GM21528 (cell line): ENCODE measurements at regions not wholly inside any gene's neighbourhood (a gene's known extent, or its start where the extent isn't known, plus 50 kb on each side); places are given as distances from the start of the nearest gene placed in this dataset.
"Not testable (repeated sequence)": the region's sequence is repeated elsewhere in the genome, so short reads cannot be mapped to it uniquely, and the experiment has no call there.

ENCODE experiments used
- ATAC-seq: cut with Tn5 transposase; IDR thresholded peaks from one replicate; pipeline ENCODE4 v1.9.1; 2021; ENCODE audit warnings: mild to moderate bottlenecking, moderate library complexity; ENCODE audit not compliant: unreplicated experiment, low FRiP score

DNA sequence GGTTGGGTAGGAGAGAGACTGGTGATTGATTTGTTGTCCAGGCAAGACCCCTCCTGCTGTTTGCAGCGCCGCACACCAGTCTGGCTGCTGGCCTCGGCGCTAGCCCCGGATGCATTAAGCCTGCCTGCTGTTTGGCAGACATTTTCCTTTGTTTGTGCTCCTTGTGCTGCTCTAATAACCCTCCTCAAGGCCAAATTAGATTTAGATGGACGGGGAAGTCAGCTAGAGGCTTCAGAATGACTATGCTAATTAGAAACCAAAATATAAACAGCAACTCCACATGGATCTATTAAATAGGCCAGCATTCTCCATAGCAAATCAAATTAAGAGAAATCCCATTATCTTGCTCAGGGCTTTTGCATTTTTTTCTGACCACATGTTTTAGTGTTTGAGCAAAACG, 445.2 kb downstream of the SQOR start:
- ATAC-seq = no peak

DNA sequence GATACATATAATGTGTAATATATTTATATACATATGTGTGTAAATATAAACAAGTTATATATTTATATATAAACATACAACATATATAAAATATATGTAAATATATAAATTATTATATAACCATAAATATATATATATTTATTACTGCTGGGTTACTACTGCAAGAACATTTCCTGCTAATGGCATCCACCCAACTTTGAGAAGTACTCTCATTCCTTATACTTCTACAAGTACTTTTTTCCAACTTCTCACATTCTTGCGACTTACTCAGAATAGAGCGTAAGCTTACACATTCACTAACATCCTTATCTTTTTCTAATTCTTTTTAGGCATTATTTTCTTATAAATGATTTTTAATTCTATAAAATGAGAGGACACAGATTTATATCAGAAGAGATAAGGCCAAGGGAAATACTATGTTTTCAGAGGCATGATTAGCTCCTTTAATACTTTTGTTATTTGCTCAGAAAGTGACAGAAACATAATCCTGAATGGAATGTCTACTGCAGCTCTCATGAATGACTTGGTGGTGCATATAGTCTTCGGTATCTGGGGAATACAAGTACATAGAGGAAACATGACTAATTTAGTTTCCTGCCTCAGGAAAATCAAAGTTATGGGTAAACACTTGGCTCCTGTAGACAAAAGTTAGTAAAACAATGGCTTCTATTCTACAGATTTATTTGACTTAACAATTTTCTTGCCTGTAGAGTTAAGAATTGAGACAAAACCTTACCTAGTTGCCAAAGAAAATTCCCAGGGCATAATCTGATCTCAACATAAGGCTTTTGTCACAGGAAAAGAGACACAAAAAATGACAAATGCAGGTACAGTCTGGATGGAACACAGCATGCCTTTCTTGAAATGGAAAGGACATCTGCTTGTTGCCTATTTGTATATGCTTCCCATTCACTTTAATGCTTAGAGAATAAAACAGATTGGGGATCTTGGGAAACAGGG, 453.9 kb downstream of the SQOR start:
- no peak for ATAC-seq

DNA sequence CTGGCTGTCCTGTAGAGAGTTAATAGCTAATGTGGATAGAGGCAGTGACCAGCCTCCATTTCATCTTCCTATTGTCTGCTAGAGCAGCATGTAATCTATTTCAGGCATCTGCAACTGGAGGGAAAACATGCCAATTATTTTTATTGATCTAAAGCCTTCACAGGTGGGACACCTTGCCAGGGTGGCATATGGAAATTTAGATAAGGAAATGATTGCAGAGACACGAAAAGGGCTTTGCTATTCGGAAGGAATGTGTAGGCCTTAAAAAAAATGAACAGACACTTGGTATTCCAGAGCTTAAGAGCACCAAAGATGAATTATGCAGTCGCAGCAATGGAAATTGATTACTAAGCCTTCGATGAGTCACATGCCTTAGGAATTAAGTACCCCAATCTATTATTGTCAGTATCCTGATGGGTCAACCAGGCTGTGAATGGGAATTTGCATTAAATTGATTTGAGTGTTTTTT, 454.7 kb downstream of the SQOR start:
- ATAC-seq = no peak

DNA sequence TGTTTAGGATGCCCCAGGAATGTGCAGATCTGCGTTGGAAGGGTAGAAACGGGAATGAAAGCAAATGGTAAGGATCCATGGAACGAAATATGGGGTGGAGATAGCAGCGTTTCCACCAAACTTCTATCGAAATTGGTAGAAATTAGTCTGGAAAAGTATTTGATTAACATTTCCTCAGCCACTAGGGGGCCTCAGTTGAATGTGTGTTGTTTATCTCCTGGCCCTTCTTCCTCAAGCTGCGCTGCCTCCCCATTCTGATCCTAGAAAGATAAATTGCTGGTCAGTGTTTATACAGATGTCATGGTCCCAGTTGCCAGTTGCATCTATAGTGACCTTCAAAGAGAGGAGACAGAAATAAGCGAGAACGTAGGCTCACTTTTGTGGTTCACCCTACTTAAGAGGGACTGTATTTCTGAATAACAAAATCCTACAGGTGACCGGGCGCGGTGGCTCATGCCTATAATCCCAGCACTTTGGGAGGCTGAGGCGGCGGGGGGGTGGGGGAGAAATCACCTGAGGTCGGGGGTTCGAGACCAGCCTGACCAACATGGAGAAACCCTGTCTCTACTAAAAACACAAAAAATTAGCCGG, 457.1 kb downstream of the SQOR start:
- no peak for ATAC-seq

DNA sequence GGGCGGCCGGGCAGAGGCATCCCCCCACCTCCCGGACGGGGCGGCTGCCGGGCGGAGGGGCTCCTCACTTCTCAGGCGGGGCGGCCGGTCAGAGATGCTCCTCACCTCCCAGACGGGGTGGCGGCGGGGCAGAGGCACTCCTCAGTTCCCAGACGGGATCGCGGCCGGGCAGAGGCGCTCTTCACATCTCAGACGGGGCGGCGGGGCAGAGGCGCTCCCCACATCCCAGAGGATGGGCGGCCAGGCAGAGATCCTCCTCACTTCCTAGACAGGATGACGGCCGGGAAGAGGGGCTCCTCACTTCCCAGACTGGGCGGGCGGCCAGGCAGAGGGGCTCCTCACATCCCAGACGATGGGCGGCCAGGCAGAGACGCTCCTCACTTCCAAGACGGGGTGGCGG, 463.2 kb downstream of the SQOR start:
- ATAC-seq = not testable (repeated sequence)

DNA sequence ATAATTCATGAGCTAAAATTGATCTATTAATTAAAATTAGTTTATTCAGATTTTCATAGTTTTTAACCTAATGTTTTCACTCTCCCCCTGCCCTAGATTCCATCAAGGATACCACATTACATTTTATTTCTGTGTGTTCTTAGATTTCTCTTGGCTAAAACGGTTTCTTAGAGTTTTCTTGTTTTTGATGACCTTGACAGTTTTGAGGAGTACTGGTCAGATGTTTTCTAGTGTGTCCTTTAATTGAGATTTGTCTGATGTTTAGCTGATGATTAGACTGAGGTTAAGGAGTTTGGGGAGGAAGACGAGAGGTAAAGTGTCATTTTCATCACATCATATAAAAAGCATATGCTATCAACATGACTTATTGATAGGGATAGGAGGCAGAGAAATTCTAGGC, 475.9 kb downstream of the SQOR start:
- ATAC-seq = no peak

DNA sequence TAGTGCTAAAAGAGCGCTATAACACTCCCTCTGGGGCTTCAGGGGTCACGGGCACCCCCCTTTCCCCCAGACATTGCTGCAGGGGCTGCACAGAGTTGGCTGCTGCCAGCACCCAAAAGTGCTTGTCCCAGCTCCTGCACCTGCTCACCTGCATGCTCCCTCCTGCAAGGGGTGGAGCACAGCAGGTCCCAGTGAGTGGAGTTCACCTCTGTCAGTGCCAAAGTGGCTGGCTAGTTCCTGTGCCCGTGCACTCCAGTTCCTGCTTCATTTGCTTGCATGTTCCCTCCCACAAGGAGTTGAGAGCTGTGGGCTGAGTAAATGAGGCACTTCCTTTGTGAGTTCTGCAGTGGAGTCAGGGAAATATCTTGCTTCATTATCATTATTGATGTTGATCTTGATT, 476.9 kb downstream of the SQOR start:
- no peak for ATAC-seq

DNA sequence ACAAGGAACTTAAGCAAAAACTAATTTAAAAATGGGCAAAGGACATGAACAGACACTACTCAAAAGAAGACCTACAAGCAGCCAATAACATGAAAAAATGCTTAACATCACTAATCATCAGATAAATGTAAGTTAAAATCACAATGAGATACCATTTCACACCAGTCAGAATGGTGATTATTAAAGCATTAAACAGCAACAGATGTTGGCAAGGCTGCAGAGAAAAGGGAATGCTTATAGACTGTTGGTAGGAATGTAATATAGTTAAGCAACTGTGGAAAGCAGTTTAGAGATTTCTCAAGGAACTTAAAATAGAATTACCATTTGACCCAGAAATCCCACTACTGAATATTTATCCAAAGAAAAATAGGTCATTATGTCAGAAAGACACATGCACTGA, 482.2 kb downstream of the SQOR start:
- no peak for ATAC-seq

DNA sequence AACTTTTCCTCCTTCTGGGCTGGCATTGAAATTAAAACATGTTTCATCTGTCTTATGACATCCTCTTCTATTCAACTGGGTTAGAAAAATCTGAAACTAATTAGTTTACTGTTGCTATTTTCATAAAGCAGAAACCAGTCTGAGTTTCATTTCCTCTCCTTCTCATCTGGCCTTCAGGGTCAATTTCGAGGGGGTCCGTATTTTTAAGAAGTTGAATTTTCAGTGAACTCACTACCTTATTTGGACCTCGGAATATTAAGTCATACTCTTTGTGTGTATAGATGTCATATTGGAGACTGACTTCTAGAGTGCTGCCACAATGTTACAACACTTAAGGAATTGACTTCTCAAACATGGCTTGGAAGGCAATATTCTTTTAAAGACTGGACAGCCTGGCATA, 485.9 kb downstream of the SQOR start:
- no peak for ATAC-seq

DNA sequence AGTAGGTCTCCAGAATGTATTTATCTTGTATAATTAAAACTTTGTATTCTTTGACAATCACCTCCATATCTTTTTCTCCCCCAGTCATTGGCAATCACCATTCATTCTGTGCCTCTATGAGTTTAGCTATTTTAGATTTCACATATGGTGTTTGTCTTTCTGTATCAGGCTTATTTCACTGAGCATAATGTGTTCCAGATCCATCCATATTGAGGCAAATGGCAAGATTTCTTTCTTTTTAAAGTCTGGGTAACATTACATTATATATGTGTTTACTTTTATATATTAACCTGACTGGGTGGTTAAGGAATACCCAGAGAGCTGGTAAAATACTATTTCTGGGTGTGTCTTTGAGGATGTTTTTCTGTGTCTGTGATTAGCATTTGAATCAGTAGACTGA, 486.6 kb downstream of the SQOR start:
- no peak for ATAC-seq

DNA sequence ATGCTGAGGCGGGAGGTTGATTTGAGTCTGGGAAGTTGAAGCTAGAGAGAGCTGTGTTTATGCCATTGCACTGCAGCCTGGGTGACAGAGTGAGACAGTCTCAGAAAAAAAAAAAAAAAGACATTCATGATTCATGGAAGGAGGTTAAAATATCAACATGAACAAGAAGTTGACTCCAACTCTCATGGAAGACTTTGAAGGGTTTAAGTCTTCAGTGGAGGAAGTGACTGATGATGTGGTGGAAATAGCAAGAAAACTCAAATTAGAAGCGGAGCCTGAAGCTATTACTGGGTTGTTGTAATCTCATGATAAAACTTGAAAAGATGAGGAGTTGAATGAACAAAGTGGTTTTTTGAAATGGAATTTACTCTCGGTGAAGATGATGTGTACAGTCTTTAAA, 491.8 kb downstream of the SQOR start:
- no peak for ATAC-seq

DNA sequence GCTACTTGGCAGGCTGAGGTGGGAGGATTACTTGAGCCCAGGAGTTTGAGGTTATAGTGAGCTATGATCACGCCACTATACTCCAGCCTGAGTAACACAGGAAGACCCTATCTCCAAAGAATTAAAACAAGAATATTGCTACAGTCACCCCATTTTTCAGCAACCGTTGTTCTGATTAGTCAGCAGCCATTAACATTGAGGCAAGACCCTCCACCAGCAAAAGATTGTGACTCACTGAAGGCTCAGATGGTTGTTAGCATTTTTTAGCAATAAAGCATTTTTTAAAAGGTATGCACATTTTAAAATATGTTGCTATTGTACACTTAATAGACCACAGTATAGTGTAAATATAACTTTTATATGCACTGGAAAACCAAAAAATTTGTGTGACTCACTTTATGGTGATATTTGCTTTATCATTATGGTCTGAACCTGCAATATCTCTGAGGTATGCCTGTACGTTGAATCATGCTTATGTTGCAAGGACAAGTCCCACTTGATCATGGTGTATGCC, 492.6 kb downstream of the SQOR start:
- no peak for ATAC-seq

DNA sequence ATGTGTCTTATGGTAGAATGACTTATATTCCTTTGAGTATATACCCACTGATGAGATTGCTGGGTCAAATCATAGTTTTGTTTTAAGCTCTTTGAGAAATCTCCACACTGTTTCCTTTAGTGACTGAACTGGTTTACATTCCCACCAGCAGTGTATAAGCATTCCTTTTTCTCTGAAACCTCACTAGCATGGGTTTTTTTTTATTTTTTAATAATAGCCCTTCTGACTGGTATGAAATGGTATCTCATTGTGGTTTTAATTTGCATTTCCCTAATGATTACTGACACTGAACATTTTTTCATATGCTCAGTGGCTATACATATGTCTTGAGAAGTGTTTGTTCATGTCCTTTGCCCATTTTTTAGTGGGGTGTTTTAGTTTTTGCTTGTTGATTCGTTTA, 494.3 kb downstream of the SQOR start:
- ATAC-seq = no peak

DNA sequence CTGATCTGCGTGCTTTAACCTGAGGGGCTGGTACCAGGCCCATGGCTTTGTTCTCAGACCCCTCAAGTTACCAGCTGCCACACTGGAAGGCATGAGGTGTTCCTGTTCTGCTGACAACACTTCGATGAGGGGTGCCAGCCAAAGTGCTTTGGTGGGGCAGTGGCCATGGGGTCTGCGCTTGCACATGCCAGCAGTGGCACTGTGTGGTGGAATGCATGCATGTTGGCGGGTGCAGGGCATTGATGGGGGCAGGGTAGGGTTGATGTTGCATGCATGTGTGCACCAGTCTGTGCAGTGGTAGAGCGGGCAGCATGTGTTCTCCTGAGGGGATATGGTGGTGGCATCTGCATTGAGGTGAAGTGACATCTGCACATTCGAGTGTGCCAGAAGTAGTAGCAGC, 497.0 kb downstream of the SQOR start:
- no peak for ATAC-seq

DNA sequence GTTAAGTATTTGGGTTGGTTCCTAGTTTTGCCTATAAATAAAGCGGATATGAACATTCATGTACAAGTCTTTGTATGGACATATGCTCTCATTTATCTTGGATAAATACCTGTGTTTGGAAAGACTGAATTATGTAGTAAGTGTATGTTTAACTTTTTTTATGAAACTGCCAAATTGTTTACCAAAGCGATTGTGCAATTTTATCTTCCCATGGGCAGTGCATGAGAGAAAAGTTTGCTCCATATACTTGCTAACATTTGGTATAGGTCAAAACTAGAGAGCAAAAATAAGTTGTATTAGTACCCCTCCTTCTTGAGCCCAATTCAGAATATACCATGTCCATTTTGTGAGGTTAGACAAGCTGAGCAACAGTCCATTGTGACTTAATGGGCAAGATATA, 502.6 kb downstream of the SQOR start:
- ATAC-seq = no peak

DNA sequence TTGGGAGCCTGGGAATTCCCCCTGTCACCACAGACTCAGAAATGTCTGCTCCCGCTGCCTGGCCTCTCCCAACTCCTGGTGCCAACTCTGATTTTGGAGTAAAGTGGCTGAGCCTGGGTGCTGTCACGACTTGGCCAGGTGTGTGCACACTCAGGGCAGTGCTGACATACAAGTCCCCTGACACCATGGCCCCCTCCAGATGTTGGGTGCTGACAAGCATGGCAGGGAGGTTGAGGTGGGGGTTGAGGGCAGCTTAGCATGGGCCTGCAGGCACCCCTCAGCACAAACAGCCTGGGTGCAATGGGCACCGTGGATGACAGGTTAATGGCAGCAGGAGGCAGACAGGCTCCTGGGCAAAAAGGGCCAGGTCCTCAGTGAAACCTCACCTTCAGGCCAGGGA, 511.2 kb downstream of the SQOR start:
- no peak for ATAC-seq

DNA sequence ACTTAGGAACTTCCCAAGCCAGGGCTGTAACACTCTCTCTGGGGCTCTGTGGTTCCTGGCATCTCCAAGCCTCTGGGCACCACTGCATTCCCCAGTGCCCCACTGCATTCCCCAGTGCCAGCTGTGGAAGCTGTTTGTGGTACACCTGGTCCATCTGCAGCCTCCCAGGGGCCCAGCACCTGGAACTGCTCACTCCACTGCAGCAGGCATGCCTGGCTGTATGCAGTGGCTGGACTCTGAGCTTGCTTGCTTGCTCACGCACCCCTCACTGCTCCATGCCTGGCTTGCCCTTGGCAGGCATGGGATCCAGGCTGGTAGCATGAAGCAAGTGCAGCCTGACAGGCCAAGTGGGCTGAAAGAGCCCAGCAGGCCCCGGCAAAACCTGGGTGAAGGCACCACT, 512.1 kb downstream of the SQOR start:
- no peak for ATAC-seq

DNA sequence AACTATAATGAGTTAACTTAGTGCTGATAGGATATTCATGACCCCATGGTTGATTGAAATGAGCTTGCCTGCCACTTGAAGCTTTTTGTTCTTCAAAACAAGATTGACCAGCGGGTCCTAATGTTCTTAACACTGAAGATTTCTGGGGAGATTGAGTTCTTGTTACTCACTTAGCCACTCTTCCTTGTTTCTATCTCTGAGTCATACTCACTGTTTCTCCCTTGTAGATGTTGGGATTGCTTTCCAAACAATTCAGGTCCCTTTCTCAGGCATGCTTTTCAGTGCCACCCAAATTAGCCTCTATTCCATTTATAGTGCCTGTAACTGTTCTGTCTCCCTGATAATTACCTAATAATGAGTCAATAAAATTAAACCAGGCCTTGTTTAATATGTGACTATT, 517.0 kb downstream of the SQOR start:
- no peak for ATAC-seq

DNA sequence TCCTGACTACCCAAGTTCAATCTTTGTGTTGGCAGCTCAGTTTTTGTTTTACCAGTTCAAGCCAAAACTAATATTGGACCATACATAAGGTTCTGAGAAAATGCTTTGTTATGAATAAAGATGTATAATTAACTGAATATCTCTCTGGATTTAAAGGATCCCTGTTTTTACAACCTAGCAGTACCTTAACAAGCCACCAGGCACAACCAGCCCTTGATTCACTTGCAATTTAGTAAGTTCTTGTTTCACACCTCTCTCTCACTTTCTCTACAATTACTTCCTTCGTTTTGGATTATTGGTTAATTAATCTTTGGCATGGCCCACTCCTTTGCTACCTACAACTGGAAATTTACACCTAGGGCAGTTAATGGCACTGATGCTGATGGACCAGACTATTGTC, 531.9 kb downstream of the SQOR start:
- ATAC-seq = no peak

DNA sequence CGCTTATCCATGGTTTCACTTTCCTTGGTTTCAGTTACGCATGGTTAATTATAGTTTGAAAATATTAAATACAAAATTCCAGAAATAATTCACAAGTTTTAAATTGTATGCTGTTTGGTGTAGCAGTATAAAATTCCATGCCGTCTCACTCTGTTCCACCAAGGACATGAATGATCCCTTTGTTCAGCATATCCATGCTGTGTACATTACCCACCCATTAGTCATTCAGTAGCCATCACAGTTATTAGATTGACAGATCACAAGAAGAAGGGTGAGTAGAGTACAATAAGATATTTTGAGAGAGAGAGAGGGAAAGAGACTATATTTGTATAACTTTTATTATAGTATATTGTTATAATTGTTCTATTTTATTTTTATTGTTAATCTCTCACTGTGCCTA, 535.5 kb downstream of the SQOR start:
- ATAC-seq = no peak

DNA sequence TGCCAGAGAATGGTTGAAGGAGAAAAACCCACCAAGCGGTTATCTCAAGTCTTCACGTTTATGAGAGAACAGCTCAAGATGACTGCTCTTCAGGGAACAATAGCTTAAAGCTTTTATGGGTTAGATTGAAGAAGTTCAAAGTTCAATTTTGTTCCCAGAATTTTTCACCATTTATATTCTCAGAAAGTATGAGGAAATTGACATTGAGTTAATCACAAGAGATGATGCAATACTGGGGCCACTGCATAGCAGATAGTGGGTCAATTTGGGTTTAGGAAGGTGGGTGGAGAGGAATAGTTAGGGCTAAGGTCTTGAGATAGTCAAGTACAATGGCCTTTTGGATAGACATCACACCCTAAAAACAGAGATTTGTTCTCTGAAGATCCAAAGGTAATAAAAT, 539.3 kb downstream of the SQOR start:
- ATAC-seq = no peak

DNA sequence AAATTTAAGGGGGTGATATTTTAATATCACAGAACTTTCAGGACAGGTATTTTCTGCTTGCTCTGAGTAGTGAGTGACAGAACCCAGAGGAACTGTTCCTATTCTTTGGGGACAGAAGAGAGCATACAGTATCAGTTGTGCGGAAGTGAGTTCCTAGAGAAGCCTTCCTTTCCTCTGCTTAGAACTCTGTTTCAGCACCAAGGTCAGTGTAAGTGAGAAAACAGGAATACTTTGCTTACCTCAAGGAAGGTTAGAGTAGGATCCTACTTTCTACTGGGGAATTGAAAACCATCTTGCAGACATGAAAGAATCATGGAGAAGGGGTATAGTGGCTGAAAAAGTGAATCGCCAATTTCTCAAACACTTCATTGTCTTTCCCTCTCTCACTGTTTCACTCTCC, 542.4 kb downstream of the SQOR start:
- ATAC-seq = no peak
